K562 (cell line): ENCODE measurements at regions not wholly inside any gene's neighbourhood (a gene's known extent, or its start where the extent isn't known, plus 50 kb on each side); places are given as distances from the start of the nearest gene placed in this dataset.

Experiments
- ATAC-seq: fragments of 200-7000 bp; cut with Tn5 transposase; 3 replicates; pipeline ENCODE4 v1.9.1; 2020; ENCODE audit warnings: moderate library complexity
- BruUV-seq: library from RNA; stranded (reverse); fragments of 400-500 nt; replicated peaks from 2 replicates; lab custom pipeline; 2021; lab: Mats Ljungman, UMichigan
- CTCF ChIA-PET: fragments of 300-600 bp; formaldehyde crosslinking; extraction: SDS; loops from one replicate; lab custom pipeline; 2021; ENCODE audit warnings: low intra/inter-chr PET ratio; lab: Yijun Ruan, JAX
- POLR2A ChIA-PET: fragments of 300-600, 350-650 bp; sonication (Branson Sonifier 250); formaldehyde crosslinking; extraction: SDS; loops from one replicate; lab custom pipeline; 2021; ENCODE audit warnings: antibody characterized with exemption, inconsistent platforms; lab: Yijun Ruan, JAX
- DNase-seq, 4 experiments: peaks; one replicate each; pipeline versions ENCODE4 v3.0.0 to v3.0.0-alpha.2; 2011 to 2018; ENCODE audit warnings: low spot score in 3 of 4, mixed read lengths in 3 of 4; ENCODE audit errors: extremely low read depth in 1 of 4
- FAIRE-seq: peaks from 2 replicates; lab custom pipeline; 2011; peaks lifted over from hg19 to GRCh38; lab: Jason Lieb, UNC
- H2AFZ ChIP-seq: 2 replicates; pipeline ENCODE4 v1.6.0; 2011; ENCODE audit warnings: low read depth, low read length, control low read depth, inconsistent platforms
- H3K27ac ChIP-seq: fragments of 200-600 bp; 3 replicates; pipeline ENCODE4 v1.8.0; 2011; ENCODE audit warnings: low read depth, mild to moderate bottlenecking, control low read depth, inconsistent platforms, low read length, moderate library complexity, mixed read lengths; ENCODE audit errors: extremely low read depth
- H3K27me3 ChIP-seq, 2 experiments: fragments of 300-600 bp in 1 of 2; 2 replicates in 1 of 2; 3 replicates in 1 of 2; pipeline versions ENCODE4 v1.6.0 to v1.8.0; 2011; ENCODE audit warnings: inconsistent platforms in 2 of 2, low read length in 2 of 2, mild to moderate bottlenecking in 1 of 2, mixed read lengths in 1 of 2, moderate library complexity in 1 of 2; ENCODE audit not compliant: control insufficient read depth in 2 of 2, insufficient read depth in 2 of 2
- H3K36me3 ChIP-seq: fragments of 300-600 bp; 3 replicates; pipeline ENCODE4 v1.8.0; 2011; ENCODE audit warnings: mild to moderate bottlenecking, low read length, inconsistent platforms; ENCODE audit not compliant: control insufficient read depth, insufficient read depth
- H3K4me1 ChIP-seq, 2 experiments: fragments of 200-600 bp in 1 of 2; replicated peaks in 1 of 2; 2 replicates in 1 of 2; 3 replicates in 1 of 2; pipeline versions ENCODE4 v1.5.1 to v1.8.0; 2011; ENCODE audit warnings: inconsistent platforms in 2 of 2, low read length in 2 of 2, mild to moderate bottlenecking in 1 of 2, mixed read lengths in 1 of 2, moderate library complexity in 1 of 2; ENCODE audit not compliant: control insufficient read depth in 2 of 2, insufficient read depth in 2 of 2
- H3K4me2 ChIP-seq: 2 replicates; pipeline ENCODE4 v1.6.1; 2011; ENCODE audit warnings: low read length, control low read depth, inconsistent platforms, mixed read lengths; ENCODE audit not compliant: insufficient read depth
- H3K4me3 ChIP-seq: fragments of 200-600 bp; sonication (generic), shearing (Covaris generic); 2 replicates; pipeline ENCODE4 v1.5.1; 2016; ENCODE audit warnings: control low read depth, inconsistent platforms
- H3K79me2 ChIP-seq: fragments of 200-600 bp; 3 replicates; pipeline ENCODE4 v1.8.0; 2011; ENCODE audit warnings: low read length, inconsistent platforms; ENCODE audit not compliant: control insufficient read depth, insufficient read depth
- H3K9ac ChIP-seq, 2 experiments: 2 replicates each; pipeline versions ENCODE4 v1.6.0 to v1.6.1; 2011; ENCODE audit warnings: low read depth in 2 of 2, low read length in 2 of 2, control low read depth in 1 of 2, inconsistent platforms in 1 of 2, mild to moderate bottlenecking in 1 of 2, mixed read lengths in 1 of 2; ENCODE audit not compliant: insufficient read depth in 1 of 2
- H3K9me1 ChIP-seq: one replicate; pipeline ENCODE4 v1.6.0; 2011; ENCODE audit warnings: inconsistent platforms, mild to moderate bottlenecking, low read length, moderate library complexity; ENCODE audit not compliant: control insufficient read depth, insufficient read depth
- H3K9me3 ChIP-seq: replicated peaks from 2 replicates; pipeline ENCODE4 v1.5.1; 2011; ENCODE audit warnings: low read depth, low read length, inconsistent platforms; ENCODE audit not compliant: control insufficient read depth, insufficient read depth
- H4K20me1 ChIP-seq: replicated peaks from 2 replicates; pipeline ENCODE4 v1.6.1; 2011; ENCODE audit warnings: low read length, inconsistent platforms, mixed read lengths; ENCODE audit not compliant: control insufficient read depth, insufficient read depth
- FOXJ3 ChIP-seq: sonication (generic); formaldehyde crosslinking; IDR thresholded peaks from 2 replicates; pipeline ENCODE4 v1.4.0; 2020; ENCODE audit warnings: mild to moderate bottlenecking, missing genetic modification reagents
- KAT7 ChIP-seq: sonication (generic); formaldehyde crosslinking; IDR thresholded peaks from 2 replicates; pipeline ENCODE4 v1.8.0; 2022; ENCODE audit warnings: missing genetic modification reagents, mild to moderate bottlenecking, borderline replicate concordance
- PYGO2 ChIP-seq: fragments of 450-650 bp; IDR thresholded peaks from 2 replicates; pipeline ENCODE4 v1.6.1; 2016; ENCODE audit warnings: mild to moderate bottlenecking, missing genetic modification characterization, moderate library complexity, missing compliant biosample characterization
- SMAD4 ChIP-seq: fragments of 250-450 bp; sonication (Bioruptor Pico); conservative IDR thresholded peaks from 2 replicates; pipeline ENCODE4 v1.8.0; 2021; ENCODE audit warnings: inconsistent platforms, mild to moderate bottlenecking, moderate library complexity
- TEAD1 ChIP-seq, 2 experiments: fragments of 450-650 bp in 1 of 2; sonication (generic) in 1 of 2; formaldehyde crosslinking; IDR thresholded peaks; 2 replicates each; pipeline versions ENCODE4 v1.4.0 to v1.8.0; 2020 to 2022; ENCODE audit warnings: mild to moderate bottlenecking in 2 of 2, missing genetic modification reagents in 1 of 2
- THRB ChIP-seq: fragments of 450-650 bp; formaldehyde crosslinking; conservative IDR thresholded peaks from 2 replicates; pipeline ENCODE4 v1.4.0; 2022; ENCODE audit warnings: mild to moderate bottlenecking, missing genetic modification characterization
- ZBTB9 ChIP-seq: fragments of 450-650 bp; formaldehyde crosslinking; IDR thresholded peaks from 2 replicates; pipeline ENCODE4 v1.4.0; 2020; ENCODE audit warnings: mild to moderate bottlenecking, moderate library complexity
- ZFP1 ChIP-seq: fragments of 450-650 bp; formaldehyde crosslinking; IDR thresholded peaks from 2 replicates; pipeline ENCODE4 v1.4.0; 2020; ENCODE audit warnings: mild to moderate bottlenecking, mixed read lengths
- ZKSCAN3 ChIP-seq: fragments of 250-450 bp; sonication (Bioruptor Pico); IDR thresholded peaks from 2 replicates; pipeline ENCODE4 v1.4.0; 2020
- ZNF143 ChIP-seq: sonication (generic); formaldehyde crosslinking; IDR thresholded peaks from 2 replicates; pipeline ENCODE4 v1.9.0; 2022; ENCODE audit warnings: mild to moderate bottlenecking, missing genetic modification reagents
- ZNF77 ChIP-seq: fragments of 250-450 bp; sonication (Bioruptor Pico); IDR thresholded peaks from 2 replicates; pipeline ENCODE4 v1.5.0; 2020
- WGBS: fragments of 100-300 bp; shearing (Covaris generic); methylation state at CpG from one replicate; pipeline ENCODE4 v1.1.6; 2016; ENCODE audit warnings: low coverage, mixed read lengths; ENCODE audit not compliant: insufficient coverage; ENCODE audit errors: missing lambda C conversion rate; 5-methylcytosine and 5-hydroxymethylcytosine counted together
- in situ Hi-C: fragments of 300-500 bp; cut with MboI; formaldehyde crosslinking; loops from 4 replicates; pipeline ENCODE4 v1.15.0; 2018; ENCODE audit warnings: inconsistent platforms, mixed read lengths
- intact Hi-C: fragments of 100-400 bp; cut with micrococcal nuclease; formaldehyde crosslinking; loops from 2 replicates; pipeline ENCODE4 v1.14.2; 2022

GRCh38 chr18:70700496-70700895 lies 411.7 kb downstream of the SOCS6 start (continued):
- TF ChIP-seq TEAD1 (CRISPR knock-in tag; IDR thresholded peaks at IDR 0.05) (no peak), KAT7 (CRISPR knock-in tag) (no peak), PYGO2 (tag) (no peak)

- H4K20me1 ChIP-seq, result no peaks in the 10 kb centered on the region
- DNase-seq (no peak), FAIRE-seq (no peak), ATAC-seq (no peak)
- POLR2A ChIA-PET, result no interaction called here
- no peaks in the 10 kb centered on the region for H3K9me3 ChIP-seq
- no peaks in the 10 kb centered on the region for H3K9me1 ChIP-seq
- H2AFZ ChIP-seq, result no peak overlapping the region
- H3K27me3 ChIP-seq, result no peaks in the 10 kb centered on the region
- 0% methylated on average over 3 of the region's 3 CpGs for WGBS
- H3K4me3 ChIP-seq, result no peak overlapping the region
- H3K79me2 ChIP-seq, result no peaks in the 10 kb centered on the region
- H3K4me1 ChIP-seq, result no peaks in the 10 kb centered on the region
- no peak overlapping the region for H3K4me2 ChIP-seq
- in situ Hi-C loops, result no loop called here
- no peaks in the 10 kb centered on the region for H3K36me3 ChIP-seq
- CTCF ChIA-PET, result no interaction called here
- H3K9ac ChIP-seq, result no peak overlapping the region
- intact Hi-C loops, result no loop called here
- no peak overlapping the region for H3K27ac ChIP-seq
- TF ChIP-seq ZFP1 (CRISPR knock-in tag), result no peak
- TF ChIP-seq ZBTB9 (CRISPR knock-in tag), result no peak
- no peak for TF ChIP-seq ZNF143
- no peak for TF ChIP-seq ZKSCAN3 (CRISPR knock-in tag)
- no peak for TF ChIP-seq THRB
- no peak for TF ChIP-seq SMAD4 (CRISPR knock-in tag)
- no peak for TF ChIP-seq ZNF77 (CRISPR knock-in tag)
- TF ChIP-seq FOXJ3, result no peak
- no TSS peak for BruUV-seq
Measured at GRCh38 chr18:70698574-70698973, 409.7 kb downstream of the SOCS6 start.
